ENCODE measurements at regions not wholly inside any gene's neighbourhood (a gene's known extent, or its start where the extent isn't known, plus 50 kb on each side); places are given as distances from the start of the nearest gene placed in this dataset.
A peak's percentile ranks its signal among the peaks of the same experiment; 100 is the strongest.
"Not testable (repeated sequence)": the region's sequence is repeated elsewhere in the genome, so short reads cannot be mapped to it uniquely, and the experiment has no call there.

- no peak for DNase-seq (ENCODE audit: low read depth)
These were observed 164.5 kb upstream of the AGR3 start for GRCh38 chr7:17046259-17046658.

- DNase-seq (ENCODE audit: low read depth) = no peak
These were observed 164.9 kb upstream of the AGR3 start for GRCh38 chr7:17046666-17047065.

- not testable (repeated sequence) for DNase-seq (ENCODE audit: low read depth)
These were observed 171.4 kb upstream of the AGR3 start for GRCh38 chr7:17053164-17053563.

DNA sequence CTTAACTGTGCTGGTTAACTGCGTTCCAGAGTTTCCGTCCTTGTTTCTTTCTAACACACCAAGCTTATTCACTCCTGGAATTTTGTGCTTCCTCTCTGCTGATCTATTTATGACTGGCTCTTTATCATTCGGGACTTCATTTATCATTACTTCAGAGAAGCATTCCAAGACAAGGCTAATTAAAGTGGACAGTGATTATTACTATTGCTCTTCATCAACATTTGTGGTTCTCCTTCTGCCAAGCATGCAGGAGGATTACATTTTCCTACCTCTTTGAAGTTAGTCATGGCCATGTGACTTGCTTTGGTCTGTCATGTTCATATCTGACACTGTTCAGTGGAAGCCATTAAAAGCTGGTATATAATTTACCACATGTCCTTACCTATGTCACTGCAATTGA, 172.4 kb upstream of the AGR3 start:
- no peak for DNase-seq (ENCODE audit: low read depth)

GRCh38 chr7:17054836-17055235, 173.1 kb upstream of the AGR3 start:
- DNase-seq (ENCODE audit: low read depth) = no peak

GRCh38 chr7:17055596-17055995, 173.8 kb upstream of the AGR3 start:
- DNase-seq (ENCODE audit: low read depth) = no peak

DNA sequence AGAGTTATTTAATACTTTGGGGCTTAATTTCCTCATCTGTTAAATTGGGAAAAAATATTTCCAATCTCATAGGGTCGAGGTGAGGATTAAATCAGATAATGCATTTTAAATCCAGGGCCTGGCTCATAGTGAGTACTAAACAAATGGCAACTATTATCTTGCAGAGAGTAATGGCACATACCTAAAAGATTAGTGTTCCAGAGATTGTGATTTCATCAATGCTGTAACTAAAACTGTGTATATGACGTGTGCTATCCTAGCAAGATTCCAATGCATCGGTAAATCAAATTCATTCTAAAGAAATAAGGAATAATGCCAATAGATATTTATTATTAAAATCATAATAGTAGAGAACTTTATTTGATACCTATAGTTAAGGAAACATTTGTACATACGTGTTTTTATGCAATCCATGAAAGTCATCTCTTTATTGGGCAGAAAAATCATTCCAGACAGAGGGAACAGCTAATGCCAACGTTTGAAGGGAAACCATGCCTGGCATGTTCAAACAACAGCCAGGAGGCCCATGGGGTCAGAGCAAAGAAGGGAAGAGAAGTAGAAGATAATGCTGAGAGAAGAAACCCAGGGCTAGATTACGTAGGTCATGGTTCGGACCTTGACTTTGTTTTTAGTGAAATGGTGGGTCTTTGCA, 174.8 kb upstream of the AGR3 start:
- no peak for DNase-seq (ENCODE audit: low read depth)

- no peak for DNase-seq (ENCODE audit: low read depth)
These were observed 175.3 kb upstream of the AGR3 start for GRCh38 chr7:17057143-17057509.

DNA sequence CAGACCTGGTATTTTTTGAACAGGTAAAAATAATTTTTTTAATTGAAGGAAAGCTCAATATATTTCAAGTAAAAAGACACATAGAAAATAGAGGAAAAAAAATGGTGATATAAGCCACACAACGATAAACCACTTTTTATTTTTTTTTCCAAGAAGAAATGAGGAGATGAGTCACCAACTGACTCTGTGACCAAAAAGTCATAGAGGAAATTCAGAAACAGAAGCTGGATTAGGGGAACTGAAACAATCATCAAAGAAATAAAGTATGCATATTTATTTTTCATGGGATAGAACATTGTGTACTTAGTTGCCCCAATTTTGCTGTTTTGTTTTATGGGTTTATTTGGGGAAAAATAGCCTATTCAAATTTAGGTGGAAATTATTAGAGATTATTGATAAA, 176.8 kb upstream of the AGR3 start:
- DNase-seq (ENCODE audit: low read depth) = peak; percentile 82

- DNase-seq (ENCODE audit: low read depth) = no peak
These were observed 178.3 kb upstream of the AGR3 start for GRCh38 chr7:17060051-17060450.

- no peak for DNase-seq (ENCODE audit: low read depth)
These were observed 179.7 kb upstream of the AGR3 start for GRCh38 chr7:17061443-17061842.

GRCh38 chr7:17062151-17063044, 180.6 kb upstream of the AGR3 start:
- DNase-seq (ENCODE audit: low read depth) = no peak

- DNase-seq (ENCODE audit: low read depth) = no peak
These were observed 181.2 kb upstream of the AGR3 start for GRCh38 chr7:17063045-17063383.

GRCh38 chr7:17067691-17068090, 185.9 kb upstream of the AGR3 start:
- no peak for DNase-seq (ENCODE audit: low read depth)

GRCh38 chr7:17069146-17069545, 187.4 kb upstream of the AGR3 start:
- DNase-seq (ENCODE audit: low read depth) = no peak

- no peak for DNase-seq (ENCODE audit: low read depth)
These were observed 188.5 kb upstream of the AGR3 start for GRCh38 chr7:17070231-17070708.

DNA sequence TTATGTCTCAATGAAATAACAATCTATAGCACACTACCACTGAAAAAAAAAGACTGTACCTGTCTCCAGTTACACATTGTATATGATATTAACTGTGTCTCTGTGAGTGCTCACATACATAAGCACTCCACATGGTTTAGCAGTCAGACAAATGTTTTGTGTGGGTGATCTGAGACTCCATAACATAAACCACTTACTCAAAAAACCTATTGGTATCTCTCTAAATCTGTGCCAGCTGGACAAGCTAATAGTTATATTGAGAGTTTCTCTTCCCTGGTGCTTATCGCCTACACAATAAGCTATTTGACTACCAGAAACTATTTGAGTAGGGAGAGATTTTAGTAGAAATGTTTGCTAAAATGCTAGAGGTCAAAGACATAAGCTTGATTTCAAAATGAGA, 190.1 kb upstream of the AGR3 start:
- no peak for DNase-seq (ENCODE audit: low read depth)

DNA sequence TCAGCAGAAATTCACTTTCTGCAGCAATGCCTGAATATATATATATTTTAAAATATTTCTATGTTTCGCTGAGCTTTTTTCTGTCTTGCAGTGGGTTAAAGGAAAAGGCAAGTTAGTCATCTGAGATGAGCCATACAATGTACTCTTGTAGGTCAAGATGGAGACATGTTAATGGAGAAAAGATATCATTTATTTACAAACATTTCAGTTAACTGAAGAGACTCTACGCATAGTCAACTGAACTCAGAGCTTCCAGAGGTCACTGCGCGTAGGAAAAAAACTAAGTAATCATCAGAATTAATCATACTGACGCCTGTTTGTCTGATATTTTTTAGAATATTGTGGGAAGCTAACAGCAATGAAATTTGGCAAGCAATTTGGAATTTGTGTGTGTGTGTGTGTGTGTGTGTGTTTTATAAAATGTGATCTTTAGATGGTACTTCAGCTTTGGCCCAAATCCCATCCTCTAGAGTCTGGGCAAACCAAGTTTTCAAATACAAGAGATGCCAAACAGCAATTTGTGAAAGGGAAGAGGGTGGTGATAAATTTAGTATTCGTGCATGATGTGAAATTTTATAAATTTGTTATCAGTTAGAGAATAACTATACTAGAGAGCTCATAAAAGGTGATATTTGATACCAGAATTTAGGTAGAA, 193.9 kb upstream of the AGR3 start:
- no peak for DNase-seq (ENCODE audit: low read depth)

- no peak for DNase-seq (ENCODE audit: low read depth)
These were observed 196.5 kb upstream of the AGR3 start for GRCh38 chr7:17078298-17078697.

DNA sequence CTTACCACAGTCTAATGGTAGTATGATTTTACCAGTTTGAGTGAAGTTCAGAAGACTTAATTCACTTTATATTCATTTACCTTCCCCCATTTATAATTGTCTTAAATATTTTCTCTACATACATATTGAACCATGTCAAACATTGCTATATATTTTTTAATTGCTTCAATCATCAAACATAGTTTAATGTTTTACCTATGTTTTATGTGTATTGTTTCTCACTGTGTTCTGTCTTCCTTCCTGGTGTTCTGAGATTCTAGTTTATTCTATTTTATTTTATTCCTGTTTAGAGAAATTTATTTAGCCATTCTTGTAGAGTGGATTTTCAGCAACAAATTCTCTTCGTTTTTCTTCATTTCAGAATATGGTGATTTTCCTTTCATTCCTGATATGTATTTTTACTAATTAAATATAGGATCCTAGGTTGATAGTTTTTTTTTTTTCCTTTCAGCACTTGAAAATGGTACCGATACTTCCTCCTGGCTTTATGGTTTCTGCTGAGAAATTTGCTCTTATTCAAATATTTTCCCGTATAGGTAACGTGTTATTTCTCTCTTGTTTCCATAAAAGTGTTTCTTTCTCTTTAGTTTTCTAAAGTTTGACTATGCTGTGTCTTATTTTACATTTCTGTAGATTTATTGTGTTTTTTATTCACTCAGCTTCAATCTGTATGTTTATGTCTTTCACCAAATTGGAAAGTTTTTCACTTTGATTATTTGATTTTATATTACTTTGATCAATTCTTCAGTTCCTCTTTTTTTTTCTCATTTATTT, 201.8 kb upstream of the AGR3 start:
- no peak for DNase-seq (ENCODE audit: low read depth)

DNA sequence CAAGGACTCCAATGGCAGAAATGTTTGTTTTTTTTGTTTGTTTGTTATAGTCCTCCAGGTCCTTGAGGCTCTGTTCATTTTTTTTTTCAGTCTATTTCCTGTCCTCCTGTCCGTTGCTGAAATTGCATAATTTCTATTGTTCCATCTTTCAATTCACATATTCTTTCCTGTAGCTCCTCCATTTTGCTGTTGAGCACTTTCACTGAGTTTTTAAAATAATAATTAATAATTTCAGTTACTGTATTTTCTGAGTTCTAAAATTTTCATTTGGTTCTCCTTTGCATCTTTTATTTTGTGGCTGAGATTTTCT, 202.3 kb upstream of the AGR3 start:
- no peak for DNase-seq (ENCODE audit: low read depth)

DNA sequence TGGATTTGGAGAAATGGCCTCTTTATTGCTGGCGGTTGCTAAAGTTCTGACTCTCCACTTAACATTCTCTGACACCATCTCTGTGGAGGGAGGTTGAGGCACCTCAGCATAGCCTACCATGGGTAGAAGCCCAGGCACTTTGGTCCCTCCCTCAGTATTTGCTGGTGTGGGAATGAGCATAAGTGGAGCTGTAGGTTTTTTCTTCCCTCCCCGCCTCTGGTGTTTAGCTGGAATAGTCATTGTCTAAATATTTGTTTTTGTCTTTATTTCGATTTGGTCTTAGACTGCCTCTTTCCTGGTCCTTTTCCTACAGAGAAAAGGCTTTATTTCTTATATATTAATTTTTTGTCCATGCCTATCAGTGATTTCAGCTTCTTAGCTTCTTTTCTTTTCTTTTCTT, 203.4 kb upstream of the AGR3 start:
- no peak for DNase-seq (ENCODE audit: low read depth)

Measured in HT1080 (cell line).